HG02943 (cell line): ENCODE measurements at regions not wholly inside any gene's neighbourhood (a gene's known extent, or its start where the extent isn't known, plus 50 kb on each side); places are given as distances from the start of the nearest gene placed in this dataset.
"Not testable (repeated sequence)": the region's sequence is repeated elsewhere in the genome, so short reads cannot be mapped to it uniquely, and the experiment has no call there.

Experiments used
- ATAC-seq: cut with Tn5 transposase; IDR thresholded peaks from one replicate; pipeline ENCODE4 v1.9.1; 2021; ENCODE audit warnings: mild to moderate bottlenecking, low read depth, moderate library complexity; ENCODE audit not compliant: unreplicated experiment

DNA sequence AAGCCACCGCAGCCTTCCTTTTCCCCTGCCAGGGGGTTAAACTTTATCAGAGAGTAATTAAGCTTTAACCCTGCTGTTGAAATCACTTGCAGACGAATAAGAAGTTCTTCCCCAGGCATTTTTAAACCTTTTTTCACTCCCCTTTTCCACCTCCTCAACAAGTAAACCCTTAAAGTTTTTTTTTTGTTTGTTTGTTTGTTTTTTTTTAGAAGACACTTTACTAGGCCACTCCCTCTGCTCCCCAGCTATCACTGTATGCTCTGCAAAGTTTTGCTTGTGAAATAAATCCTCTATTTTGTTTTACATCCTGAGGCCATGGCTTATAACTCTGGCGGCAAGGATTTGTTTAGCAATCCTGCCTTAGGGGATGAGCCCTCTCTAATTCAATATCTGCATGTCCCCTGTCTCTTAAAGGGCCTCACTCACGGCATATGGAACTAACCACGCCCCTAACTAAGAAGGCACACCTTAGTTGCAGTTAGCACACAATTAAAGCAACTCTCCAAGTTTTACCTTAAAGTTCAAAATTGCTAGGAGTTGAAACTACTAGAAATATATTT, 1354.7 kb upstream of the LRRTM3 start:
- ATAC-seq = peak; percentile 59

DNA sequence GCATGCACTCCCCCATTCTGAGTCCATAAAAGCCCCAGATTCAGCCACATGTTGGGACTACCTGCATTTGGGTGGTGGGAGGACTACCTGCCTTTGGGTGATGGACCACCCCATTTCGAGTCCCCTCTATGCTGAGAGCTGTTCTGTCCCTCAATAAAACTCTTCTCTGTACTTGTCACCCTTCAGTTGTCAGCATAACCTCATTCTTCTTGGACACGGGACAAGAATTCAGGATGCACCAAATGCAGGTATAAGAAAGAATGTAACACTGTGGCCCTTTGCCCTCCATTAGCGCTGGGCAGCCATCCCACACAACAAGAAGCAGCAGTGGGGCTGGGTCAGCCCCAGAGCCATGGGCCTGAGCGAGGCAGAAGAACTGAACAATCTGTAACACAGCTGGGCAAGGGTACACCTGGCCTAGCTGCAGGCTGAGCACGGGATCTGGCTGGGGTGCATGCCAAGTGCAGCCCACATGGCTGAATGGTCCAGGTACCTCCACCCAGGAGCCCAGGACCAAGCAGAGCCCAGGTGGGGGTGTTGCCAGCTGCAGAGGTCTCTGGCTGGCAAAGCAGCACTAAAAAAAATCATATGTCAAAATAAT, 1344.3 kb upstream of the LRRTM3 start:
- ATAC-seq = no peak

DNA sequence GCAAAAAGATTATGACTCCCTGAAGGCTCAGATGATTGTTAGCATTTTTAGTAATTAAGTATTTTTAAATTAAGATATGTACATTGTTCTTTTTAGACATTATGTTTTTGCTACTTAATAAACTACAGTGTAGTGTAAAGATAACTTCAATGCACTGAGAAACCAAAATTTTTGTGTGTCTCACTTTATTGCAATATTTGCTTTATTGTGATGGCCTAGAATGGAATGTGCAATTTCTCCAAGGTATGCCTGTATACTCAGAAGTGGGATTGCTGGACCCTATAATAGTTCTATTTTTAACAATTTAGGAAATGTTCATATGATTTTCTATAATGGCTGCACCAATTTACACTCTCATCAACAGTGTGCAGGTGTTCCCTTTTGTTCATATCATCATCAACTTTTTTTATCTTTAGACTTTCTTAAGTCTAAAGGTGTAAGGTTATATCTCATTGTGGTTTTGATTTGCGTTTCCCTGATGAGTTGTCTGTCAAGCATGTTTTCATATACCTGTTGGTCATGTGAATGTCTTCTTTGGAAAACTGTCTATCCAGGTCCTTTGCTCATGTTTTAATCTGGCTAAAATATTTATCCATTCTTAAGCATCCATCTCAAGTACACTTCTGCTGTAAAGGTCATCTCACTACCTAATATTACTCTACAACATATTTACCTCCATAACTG, 1323.5 kb upstream of the LRRTM3 start:
- no peak for ATAC-seq

DNA sequence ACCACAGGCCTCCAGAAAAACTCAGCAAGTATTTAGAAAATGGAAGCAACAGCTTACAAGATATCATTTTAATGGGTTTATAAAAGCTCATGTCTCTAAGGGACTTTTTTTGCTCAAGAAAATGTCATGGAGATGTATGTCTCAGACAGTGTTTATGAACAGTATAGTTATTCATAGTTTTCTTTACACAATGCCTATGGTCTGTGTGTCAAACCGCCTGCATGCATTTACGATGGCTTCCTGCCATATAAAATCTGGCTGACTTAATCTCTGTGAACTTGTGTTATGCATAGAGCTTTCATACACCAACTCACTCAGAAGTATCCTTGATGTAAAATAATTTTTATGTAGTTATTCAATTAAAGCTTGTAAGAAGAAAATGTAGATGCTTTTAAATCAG, 1314.2 kb upstream of the LRRTM3 start:
- no peak for ATAC-seq

DNA sequence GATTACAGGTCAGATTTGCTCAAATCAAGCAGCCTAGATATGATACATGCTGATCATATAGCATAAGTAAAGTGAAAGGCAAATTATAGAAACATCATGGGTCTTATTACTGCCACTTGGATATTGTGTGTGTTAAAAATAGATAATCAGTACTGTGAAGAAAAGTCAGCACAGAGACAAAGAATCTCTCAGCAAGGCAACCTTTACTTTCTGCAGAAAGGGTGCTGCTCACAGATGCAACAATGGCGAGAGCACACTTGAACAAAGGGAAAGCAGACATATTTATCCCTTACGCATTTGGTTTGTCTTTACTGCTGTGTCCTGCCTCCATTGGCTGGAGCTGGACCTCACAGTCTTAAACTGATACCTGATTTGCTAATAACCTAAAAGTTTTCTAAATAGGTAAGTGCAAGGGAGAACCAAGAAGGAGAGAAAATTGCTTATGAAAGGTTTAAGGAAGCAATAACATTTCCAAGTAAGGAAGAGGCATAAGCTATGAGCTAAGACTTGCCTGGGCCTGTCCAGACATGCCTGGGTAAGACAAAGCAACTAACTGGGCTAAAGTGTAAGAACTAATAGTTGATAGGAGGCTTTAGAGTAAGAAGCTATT, 1310.8 kb upstream of the LRRTM3 start:
- ATAC-seq = no peak

DNA sequence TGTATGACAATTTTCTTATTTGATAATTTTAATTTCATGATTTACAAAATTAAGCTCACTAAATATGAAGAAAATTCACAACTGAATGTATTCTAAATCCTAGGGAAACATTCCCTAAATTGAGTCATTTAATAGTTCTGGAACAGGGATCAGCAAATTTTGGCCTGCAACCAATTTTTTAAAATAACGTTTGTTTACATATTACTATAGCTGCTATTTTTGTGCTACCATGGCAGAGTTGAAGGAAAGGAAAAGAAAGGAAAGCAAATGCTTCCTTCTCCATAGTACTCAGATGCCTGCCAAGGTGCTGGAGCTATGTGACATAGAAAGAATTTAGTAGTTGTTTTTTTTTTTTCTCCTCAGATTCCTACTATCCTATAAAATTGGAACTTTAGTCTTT, 1307.7 kb upstream of the LRRTM3 start:
- ATAC-seq = no peak

DNA sequence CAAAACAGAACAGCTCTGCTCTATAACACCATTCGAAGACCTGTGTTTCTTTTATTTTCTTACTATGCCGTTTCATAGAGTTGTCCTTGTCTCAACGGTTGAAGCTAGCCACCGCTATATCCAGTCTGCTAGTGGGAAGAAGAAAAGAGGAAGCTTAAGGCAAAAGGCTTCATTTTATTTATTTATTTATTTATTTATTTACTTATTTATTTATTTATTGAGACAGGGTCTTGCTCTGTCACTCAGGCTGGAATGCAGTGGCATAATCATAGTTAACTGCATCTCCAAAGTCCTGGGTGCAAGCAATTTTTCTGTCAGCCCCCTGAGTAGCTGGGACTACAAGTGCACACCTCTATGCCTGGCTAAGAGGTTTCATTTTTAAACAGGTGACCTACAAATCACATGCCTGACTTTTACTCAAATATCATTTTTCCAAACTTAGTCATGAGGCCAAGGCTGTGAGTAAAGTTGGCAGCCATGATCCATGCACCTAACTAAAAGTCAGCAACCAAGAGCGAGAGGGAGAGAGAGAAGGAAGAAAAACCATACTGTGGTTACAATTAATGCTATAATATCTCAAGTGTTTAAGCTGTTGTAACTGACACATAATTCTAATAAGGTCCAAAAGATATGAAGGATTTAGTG, 1305.3 kb upstream of the LRRTM3 start:
- no peak for ATAC-seq

DNA sequence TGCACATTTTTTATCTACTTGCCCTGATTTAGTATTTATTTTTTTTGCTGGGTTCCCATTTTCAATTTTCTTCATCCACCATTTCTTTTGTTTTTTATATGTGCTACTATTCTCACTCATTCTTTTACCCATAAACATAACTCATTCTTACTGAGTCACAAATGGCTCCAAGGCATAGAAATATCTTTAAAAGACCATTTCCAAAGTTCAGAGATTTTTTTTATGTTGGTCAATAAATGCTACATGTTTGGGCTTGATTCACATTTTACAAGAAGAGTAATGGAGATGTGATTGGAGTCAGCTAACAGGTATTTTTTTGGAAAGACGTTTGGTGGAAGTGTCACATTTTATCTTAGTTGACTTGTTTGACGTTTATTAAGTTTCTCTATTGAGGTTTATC, 1303.2 kb upstream of the LRRTM3 start:
- no peak for ATAC-seq

DNA sequence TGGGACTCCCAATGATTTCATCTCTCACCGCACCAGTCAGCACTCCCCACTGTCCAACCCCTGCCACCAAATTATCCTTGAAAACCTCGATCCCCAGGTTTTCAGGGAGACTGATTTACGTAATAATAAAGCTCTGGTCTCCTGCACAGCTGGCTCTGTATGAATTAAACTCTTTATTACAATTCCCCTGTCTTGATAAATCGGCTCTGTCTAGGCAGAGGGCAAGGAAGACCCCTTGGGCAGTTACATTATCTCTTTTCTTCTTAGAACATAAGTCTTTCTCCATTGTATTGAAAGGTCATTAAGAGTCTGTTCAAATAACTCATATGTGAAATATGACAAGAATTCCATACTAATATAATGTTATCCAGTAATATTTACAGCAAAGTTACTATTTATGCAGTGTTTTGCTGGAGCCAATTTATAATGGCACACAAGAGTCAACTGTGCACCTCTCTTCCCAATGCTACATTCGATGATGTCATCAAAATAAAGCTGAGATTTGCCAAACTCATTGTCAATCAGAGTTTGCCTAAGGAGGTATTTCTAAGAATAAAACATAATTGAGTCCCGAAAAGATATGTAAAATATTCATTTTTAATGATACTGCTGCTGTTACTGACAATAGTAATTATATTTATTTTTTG, 1297.2 kb upstream of the LRRTM3 start:
- ATAC-seq = no peak

DNA sequence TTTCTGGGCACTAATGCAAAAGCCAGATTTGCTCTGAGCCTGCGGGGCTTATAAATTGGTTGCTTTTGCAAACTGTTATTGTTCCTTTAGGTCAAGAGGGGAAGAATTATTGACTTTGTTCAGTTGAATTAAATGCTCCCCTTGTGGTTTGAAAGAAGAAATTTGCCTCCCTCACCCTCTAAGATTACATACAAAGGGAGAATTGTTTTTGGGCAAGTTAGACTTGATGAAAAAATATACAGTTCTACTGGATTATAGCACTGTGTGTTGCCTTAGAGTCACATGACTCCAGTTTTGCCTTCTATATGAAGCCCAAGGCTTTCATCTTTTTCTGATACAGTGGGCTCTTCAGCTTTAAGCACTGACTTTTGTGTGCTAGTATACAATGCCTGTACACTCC, 1265.8 kb upstream of the LRRTM3 start:
- no peak for ATAC-seq

DNA sequence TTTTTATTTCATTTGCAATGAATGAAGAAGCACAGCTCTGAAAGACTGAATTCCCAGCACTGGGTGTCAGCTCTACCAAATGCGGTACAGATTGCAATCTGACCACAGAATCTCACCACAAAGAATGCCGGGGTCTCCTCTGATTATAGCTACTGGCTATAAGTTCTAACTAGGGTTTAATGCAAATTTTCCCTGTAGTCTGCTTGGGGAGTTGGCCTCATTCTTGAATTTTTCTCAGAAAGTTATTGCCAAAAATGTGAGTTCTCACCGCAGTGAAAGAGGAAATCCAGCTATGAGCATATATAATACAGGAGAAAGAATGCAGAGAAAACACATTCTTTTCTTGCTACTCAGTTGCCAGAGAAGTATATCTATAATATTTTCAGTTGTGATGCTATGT, 1255.7 kb upstream of the LRRTM3 start:
- no peak for ATAC-seq

DNA sequence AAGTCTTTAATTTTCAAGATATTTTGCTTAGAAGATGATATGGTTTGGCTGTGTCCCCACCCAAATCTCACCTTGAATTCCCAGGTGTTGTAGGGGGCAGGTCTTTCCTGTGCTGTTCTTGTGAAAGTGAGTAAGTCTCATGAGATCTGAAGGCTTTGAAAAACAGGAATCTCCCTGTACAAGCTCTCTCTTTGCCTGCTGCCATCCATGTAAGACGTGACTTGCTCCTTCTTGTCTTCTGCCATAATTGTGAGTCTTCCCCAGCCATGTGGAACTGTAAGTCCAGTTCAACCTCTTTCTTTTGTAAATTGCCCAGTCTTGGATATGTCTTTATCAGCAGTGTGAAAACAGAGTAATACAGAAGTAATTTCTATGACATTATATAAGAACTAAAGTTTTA, 1255.2 kb upstream of the LRRTM3 start:
- not testable (repeated sequence) for ATAC-seq

DNA sequence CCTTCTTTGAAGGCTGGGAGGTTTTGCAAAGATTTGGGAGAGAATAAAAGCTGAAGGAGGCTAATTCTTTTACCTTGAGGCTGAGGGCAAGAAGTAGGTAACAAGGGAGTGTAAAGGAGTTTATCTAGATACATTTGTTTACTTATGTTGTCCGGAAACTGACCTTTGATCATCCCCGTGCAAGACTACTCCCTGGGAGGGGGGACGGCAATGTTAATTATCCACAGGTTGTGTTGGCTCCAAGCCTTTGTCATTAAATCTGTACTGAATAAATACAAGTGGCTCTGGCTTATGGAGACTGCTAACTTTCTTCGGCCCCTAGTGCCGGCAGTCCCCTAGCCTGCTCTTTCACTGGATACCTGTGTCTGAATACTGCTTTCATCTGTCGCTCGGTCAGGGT, 1250.6 kb upstream of the LRRTM3 start:
- ATAC-seq = no peak

DNA sequence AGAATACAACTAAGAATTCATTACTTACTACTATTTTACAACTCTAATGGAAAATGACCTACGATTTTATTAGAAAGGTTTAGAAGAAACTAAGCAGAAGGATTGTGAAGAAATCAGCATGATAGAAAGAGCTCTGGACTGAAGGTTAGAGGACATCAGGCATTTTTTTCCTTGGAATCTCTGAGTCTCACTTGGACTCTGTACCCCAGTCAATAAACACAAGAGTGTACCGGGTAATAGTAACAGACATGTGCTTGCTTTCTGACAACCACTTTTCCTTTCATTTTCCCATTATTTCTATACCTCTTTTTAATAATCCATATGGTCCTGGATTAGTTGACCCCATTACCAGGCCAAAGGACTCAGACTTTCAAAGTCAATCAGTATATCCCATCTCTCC, 1240.9 kb upstream of the LRRTM3 start:
- ATAC-seq = no peak

DNA sequence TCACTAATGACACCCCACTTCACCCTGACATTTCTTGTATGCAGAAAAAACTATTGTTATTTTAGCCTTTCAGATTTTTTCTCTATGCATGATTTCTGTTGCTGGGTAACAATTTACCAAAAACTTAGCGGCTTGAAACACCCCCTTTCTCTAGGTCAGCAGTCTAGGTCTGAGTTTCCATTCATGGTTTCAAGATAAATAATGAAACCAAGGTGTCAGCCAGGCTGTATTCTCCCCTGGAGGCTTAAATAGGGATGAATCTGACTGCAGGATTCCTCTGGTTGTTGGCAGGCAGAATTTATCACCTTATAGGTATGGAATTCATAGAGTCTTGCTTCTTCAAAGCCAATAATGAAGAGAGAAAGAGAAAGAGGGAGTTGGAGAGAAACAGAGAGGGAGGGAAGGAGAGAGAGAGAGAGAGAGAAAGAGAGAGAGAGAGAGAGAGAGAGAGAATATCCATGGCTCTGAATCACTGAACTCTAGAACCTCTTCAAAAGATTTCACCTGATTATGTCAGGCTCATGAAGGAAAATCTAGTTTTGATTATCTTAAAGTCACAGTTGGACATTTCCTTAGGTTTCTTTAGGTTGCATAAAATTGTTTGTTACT, 1224.6 kb upstream of the LRRTM3 start:
- ATAC-seq = no peak

DNA sequence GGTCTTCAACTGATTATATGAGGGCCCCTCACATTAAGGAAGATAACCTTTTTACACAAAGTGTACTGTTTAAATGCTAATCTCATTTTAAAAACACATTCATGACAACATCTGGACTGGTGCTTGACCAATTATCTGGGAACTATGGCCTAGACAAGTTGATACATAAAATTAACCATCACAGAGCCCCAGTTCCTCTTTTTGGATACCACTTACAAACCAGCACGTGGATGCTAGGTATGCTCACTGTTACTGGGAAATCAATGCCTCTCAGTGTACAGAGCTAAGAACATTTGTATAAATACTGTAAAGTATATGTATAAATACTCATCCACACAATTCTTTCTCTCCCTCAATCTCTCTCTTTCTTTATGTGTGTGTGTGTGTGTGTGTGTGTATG, 1217.8 kb upstream of the LRRTM3 start:
- no peak for ATAC-seq

DNA sequence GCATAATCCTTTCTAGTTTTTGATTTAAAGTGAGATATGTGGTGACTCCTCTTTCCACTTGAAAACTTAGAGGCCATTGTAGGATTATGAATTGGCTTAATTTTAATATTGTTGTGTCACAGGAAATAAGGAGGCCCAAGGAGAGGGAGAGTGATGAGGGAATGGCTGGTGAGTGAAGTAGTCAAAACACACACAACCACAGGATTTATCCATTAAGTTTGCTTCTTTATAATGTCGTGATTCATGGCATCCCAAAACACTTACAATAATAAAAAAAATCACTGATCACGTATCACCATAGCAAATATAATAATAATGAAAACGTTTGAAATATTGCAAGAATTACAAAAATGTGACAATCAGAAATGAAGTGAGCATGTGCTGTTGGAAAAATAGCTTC, 1215.5 kb upstream of the LRRTM3 start:
- ATAC-seq = no peak

DNA sequence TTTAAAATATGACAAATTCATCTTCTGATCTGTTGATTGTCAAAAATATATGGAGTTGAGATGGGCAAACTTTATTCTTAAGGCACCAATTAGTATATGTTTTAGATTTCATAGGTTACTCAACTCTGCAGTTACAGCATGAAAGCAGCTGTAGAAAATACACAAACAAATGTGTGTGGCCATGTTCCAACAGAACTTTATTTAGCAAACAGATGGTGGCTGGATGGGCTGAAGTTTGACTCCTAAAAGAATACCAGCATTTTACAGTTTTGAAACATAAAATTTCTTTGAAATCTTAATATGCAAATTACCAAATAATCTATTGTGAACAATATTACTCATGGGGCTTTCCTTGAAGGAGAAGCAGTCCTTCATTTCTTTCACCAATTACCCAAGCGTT, 1206.0 kb upstream of the LRRTM3 start:
- ATAC-seq = no peak

DNA sequence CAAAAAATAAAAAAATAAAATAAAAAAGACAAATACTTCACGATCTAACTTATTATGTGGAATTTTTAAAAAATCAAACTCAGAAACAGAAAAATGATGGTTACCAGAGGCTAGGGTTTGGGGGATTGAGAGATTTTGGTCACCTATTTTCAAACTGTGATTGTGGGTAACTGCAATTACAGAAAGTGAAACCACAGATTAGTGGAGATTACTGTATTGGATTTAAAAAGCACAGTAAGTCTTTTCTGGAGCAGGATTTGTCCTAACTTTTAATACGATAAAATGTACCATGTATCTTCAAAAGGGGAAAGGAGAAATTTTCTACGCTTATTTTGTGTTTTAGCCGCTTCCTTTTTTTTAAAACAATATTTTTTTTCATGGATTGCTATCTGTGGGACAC, 1204.9 kb upstream of the LRRTM3 start:
- no peak for ATAC-seq

DNA sequence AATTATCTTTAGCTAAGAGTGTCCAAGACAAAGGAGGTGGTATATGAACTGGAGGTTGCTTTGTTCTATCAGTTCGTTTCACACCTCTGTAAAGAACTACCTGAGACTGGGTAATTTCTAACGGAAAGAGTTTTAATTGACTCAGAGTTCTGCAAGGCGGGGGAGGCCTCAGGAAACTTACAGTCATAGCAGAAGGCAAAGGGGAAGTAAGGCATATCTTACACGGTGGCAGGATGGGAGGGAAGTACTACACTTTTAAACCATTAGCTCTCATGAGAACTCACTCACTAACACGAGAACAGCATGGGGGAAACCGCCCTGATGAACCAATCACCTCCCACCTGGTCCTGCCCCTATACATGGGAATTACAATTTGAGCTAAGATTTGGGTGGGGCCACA, 1202.3 kb upstream of the LRRTM3 start:
- no peak for ATAC-seq

DNA sequence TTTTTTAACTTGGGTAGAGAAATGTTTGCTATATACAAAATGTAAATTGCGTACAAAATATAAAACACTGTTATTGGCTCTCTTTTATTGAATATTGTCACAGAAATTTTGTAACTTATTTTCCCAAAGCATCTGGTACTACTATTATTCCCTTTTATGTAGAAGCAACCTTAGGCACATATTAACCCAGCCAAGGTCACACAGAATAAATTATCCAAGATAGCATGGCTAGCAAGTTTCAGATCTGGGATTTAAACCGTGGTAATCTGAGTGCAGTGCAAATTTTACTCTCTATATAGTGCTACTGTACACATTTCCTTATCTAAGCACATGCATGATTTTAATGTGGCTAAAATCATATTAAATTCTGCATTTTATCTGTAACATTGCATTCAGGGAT, 1190.5 kb upstream of the LRRTM3 start:
- no peak for ATAC-seq
